HepG2 (cell line): ENCODE measurements at regions not wholly inside any gene's neighbourhood (a gene's known extent, or its start where the extent isn't known, plus 50 kb on each side); places are given as distances from the start of the nearest gene placed in this dataset.
"Not testable (repeated sequence)": the region's sequence is repeated elsewhere in the genome, so short reads cannot be mapped to it uniquely, and the experiment has no call there.

Experiments
- ATAC-seq: fragments of 200-7000 bp; cut with Tn5 transposase; 3 replicates; pipeline ENCODE4 v1.9.1; 2020; ENCODE audit warnings: mild to moderate bottlenecking, moderate library complexity
- BruUV-seq: library from RNA; stranded (reverse); fragments of 400-500 nt; replicated peaks from 2 replicates; lab custom pipeline; 2021; lab: Mats Ljungman, UMichigan
- CTCF ChIA-PET: fragments of 300-600 bp; formaldehyde crosslinking; extraction: SDS; loops from one replicate; lab custom pipeline; 2021; ENCODE audit warnings: low total read pairs, inconsistent platforms, low intra/inter-chr PET ratio; lab: Yijun Ruan, JAX
- POLR2A ChIA-PET: fragments of 350-600 bp; sonication (Branson Sonifier 250); formaldehyde crosslinking; loops from one replicate; lab custom pipeline; 2020; ENCODE audit warnings: antibody characterized with exemption, inconsistent platforms; lab: Yijun Ruan, JAX
- DNase-seq: peaks from one replicate; pipeline ENCODE4 v3.0.0-alpha.2; 2015; ENCODE audit warnings: low spot score
- FAIRE-seq: peaks from 3 replicates; lab custom pipeline; 2011; peaks lifted over from hg19 to GRCh38; lab: Jason Lieb, UNC
- H2AFZ ChIP-seq: one replicate; pipeline ENCODE4 v1.6.1; 2011; ENCODE audit warnings: low read length, inconsistent platforms
- H3K27ac ChIP-seq: fragments of 300-600 bp; 3 replicates; pipeline ENCODE4 v1.8.0; 2011; ENCODE audit warnings: mixed run types, mild to moderate bottlenecking, mixed read lengths, low read length, inconsistent platforms; ENCODE audit not compliant: insufficient read depth; ENCODE audit errors: extremely low read length
- H3K27me3 ChIP-seq, 2 experiments: fragments of 200-600 bp in 1 of 2; 2 replicates in 1 of 2; 3 replicates in 1 of 2; pipeline versions ENCODE4 v1.6.0 to v1.8.0; 2011; ENCODE audit warnings: low read length in 2 of 2, mild to moderate bottlenecking in 2 of 2, moderate library complexity in 2 of 2, inconsistent platforms in 1 of 2; ENCODE audit not compliant: insufficient read depth in 2 of 2, control insufficient read depth in 1 of 2
- H3K36me3 ChIP-seq, 2 experiments: fragments of 200-600 bp in 1 of 2; replicated peaks in 1 of 2; 2 replicates in 1 of 2; 3 replicates in 1 of 2; pipeline versions ENCODE4 v1.5.1 to v1.8.0; 2011; ENCODE audit warnings: low read length in 2 of 2, inconsistent platforms in 1 of 2; ENCODE audit not compliant: insufficient read depth in 2 of 2, control insufficient read depth in 1 of 2
- H3K4me1 ChIP-seq: 2 replicates; pipeline ENCODE4 v1.5.1; 2012; ENCODE audit warnings: low read length, inconsistent platforms; ENCODE audit not compliant: insufficient read depth
- H3K4me2 ChIP-seq: 2 replicates; pipeline ENCODE4 v1.6.0; 2011; ENCODE audit warnings: low read depth, low read length, inconsistent platforms
- H3K4me3 ChIP-seq, 3 experiments: fragments of 200-600 bp in 1 of 3; sonication (generic), shearing (Covaris generic) in 1 of 3; replicated peaks in 1 of 3; 2 replicates each; pipeline ENCODE4 v1.5.1; 2011 to 2016; ENCODE audit warnings: low read length in 3 of 3, inconsistent platforms in 2 of 3, low read depth in 2 of 3, mild to moderate bottlenecking in 2 of 3, control low read depth in 1 of 3, mixed read lengths in 1 of 3; ENCODE audit not compliant: insufficient read depth in 1 of 3
- H3K79me2 ChIP-seq: one replicate; pipeline ENCODE4 v1.6.1; 2011; ENCODE audit warnings: low read length, inconsistent platforms; ENCODE audit not compliant: insufficient read depth
- H3K9ac ChIP-seq: 2 replicates; pipeline ENCODE4 v1.6.0; 2011; ENCODE audit warnings: mild to moderate bottlenecking, low read depth, low read length, inconsistent platforms; ENCODE audit not compliant: insufficient read depth
- H3K9me3 ChIP-seq: 2 replicates; pipeline ENCODE4 v1.5.1; 2012; ENCODE audit warnings: mild to moderate bottlenecking, low read length
- H4K20me1 ChIP-seq: 2 replicates; pipeline ENCODE4 v1.6.0; 2011; ENCODE audit warnings: inconsistent platforms, mild to moderate bottlenecking, low read length, moderate library complexity; ENCODE audit not compliant: insufficient read depth
- NONO ChIP-seq, 2 experiments: fragments of 450-650 bp in 1 of 2; sonication (generic) in 1 of 2; formaldehyde crosslinking in 1 of 2; IDR thresholded peaks in 1 of 2; conservative IDR thresholded peaks in 1 of 2; 2 replicates each; pipeline versions ENCODE4 v1.6.1 to v1.8.0; 2017 to 2022; ENCODE audit warnings: mild to moderate bottlenecking in 1 of 2, missing genetic modification reagents in 1 of 2, moderate library complexity in 1 of 2
- WGBS: methylation state at CpG from one replicate; pipeline ENCODE4 v1.1.6; 2017; ENCODE audit warnings: low lambda C conversion rate; 5-methylcytosine and 5-hydroxymethylcytosine counted together
- in situ Hi-C: cut with HindIII; loops from 2 replicates; pipeline ENCODE4 v1.10.0; 2017; ENCODE audit warnings: low pct_unique_long_range_greater_than_20kb; ENCODE audit not compliant: extremely low pct_ligation_motif_present
- intact Hi-C: fragments of 100-400 bp; cut with micrococcal nuclease; formaldehyde crosslinking; loops from one replicate; pipeline ENCODE4 v1.10.0; 2022; ENCODE audit not compliant: unreplicated experiment

- H3K79me2 ChIP-seq, BruUV-seq, ATAC-seq, H3K9me3 ChIP-seq, H3K4me3 ChIP-seq, H3K36me3 ChIP-seq, in situ Hi-C loops, CTCF ChIA-PET, DNase-seq, H2AFZ ChIP-seq, H3K4me1 ChIP-seq, H3K27ac ChIP-seq, H4K20me1 ChIP-seq, intact Hi-C loops, POLR2A ChIA-PET, FAIRE-seq, H3K4me2 ChIP-seq, H3K9ac ChIP-seq: not testable (repeated sequence)
- WGBS: 23% methylated on average over 3 of the region's 3 CpGs
- H3K27me3 ChIP-seq: peaks cover 0 to 15% of the 10 kb centered on the region in 2 experiments; a peak in 4 of 5 replicates
These were observed 311.9 kb downstream of the RPS24 start for GRCh38 chr10:78345515-78345914.

GRCh38 chr10:78346721-78347120, 313.1 kb downstream of the RPS24 start:
- CTCF ChIA-PET: no interaction called here
- Histone ChIP-seq H3K9me3 (no peaks in the 10 kb centered on the region), H2AFZ (no peak overlapping the region), H3K9ac (no peak overlapping the region), H4K20me1 (no peaks in the 10 kb centered on the region), H3K4me1 (no peaks in the 10 kb centered on the region), H3K4me2 (no peak overlapping the region), H3K36me3 (no peaks in the 10 kb centered on the region), H3K4me3 (no peak overlapping the region), H3K27me3 (peaks cover 0 to 13% of the 10 kb centered on the region in 2 experiments; a peak in 4 of 5 replicates), H3K79me2 (no peaks in the 10 kb centered on the region), H3K27ac (no peak overlapping the region)
- BruUV-seq: no TSS peak
- intact Hi-C loops (no loop called here), in situ Hi-C loops (no loop called here)
- WGBS: 0% methylated on average over 1 of the region's 1 CpG
- ATAC-seq (no peak), DNase-seq (no peak), FAIRE-seq (no peak)
- POLR2A ChIA-PET: no interaction called here
- TF ChIP-seq NONO (IDR thresholded peaks at IDR 0.05) (no peak), NONO (CRISPR knock-in tag; conservative IDR thresholded peaks at IDR 0.05) (no peak)
